ENCODE measurements at regions not wholly inside any gene's neighbourhood (a gene's known extent, or its start where the extent isn't known, plus 50 kb on each side); places are given as distances from the start of the nearest gene placed in this dataset.

DNA sequence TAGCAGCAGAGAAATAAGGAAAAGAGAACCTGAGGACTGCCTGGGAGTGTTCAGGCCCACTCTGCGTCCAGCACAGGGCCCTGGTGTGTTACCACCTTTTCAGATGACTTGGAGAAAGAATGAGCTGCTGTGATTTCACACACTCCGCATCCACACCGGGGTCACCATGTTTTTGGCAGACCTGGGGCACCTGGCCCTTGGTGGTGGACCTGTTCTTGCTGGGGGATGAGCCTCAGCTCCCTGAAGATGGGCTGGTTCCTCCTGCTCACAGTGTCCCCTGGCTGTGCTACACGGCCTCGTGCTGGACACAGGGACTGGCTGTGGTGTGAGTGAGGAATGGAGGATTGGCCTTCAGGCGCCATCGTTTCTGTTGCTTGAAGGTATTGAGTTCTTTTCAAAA is 1381.4 kb downstream of the TBC1D22A start:
- no peak overlapping the region for H3K4me2 ChIP-seq (ENCODE audit: low read depth, low read length, poor library complexity, severe bottlenecking)
- no peaks in the 10 kb centered on the region for H3K79me2 ChIP-seq (ENCODE audit: insufficient read depth, low read length)
- no peak overlapping the region for H3K9ac ChIP-seq (ENCODE audit: low read depth, low read length, poor library complexity, severe bottlenecking)
- H3K27me3 ChIP-seq (ENCODE audit: insufficient read depth, low read length, poor library complexity, severe bottlenecking): no peaks in the 10 kb centered on the region
- no peak overlapping the region for H3K4me3 ChIP-seq (ENCODE audit: low read length, poor library complexity, severe bottlenecking)
- no peaks in the 10 kb centered on the region for H3K36me3 ChIP-seq (ENCODE audit: insufficient read depth, low read length)
- H3F3A ChIP-seq (ENCODE audit: low read depth): no peaks in the 10 kb centered on the region
- H2AFZ ChIP-seq (ENCODE audit: low read length): no peak overlapping the region
- H4K20me1 ChIP-seq (ENCODE audit: insufficient read depth, low read length, poor library complexity, severe bottlenecking): no peaks in the 10 kb centered on the region
- TF ChIP-seq, protein P1, sequence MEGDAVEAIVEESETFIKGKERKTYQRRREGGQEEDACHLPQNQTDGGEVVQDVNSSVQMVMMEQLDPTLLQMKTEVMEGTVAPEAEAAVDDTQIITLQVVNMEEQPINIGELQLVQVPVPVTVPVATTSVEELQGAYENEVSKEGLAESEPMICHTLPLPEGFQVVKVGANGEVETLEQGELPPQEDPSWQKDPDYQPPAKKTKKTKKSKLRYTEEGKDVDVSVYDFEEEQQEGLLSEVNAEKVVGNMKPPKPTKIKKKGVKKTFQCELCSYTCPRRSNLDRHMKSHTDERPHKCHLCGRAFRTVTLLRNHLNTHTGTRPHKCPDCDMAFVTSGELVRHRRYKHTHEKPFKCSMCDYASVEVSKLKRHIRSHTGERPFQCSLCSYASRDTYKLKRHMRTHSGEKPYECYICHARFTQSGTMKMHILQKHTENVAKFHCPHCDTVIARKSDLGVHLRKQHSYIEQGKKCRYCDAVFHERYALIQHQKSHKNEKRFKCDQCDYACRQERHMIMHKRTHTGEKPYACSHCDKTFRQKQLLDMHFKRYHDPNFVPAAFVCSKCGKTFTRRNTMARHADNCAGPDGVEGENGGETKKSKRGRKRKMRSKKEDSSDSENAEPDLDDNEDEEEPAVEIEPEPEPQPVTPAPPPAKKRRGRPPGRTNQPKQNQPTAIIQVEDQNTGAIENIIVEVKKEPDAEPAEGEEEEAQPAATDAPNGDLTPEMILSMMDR (conservative IDR thresholded peaks at IDR 0.05; ENCODE audit: low read length): no peak
- TF ChIP-seq EZH2phosphoT487 (IDR thresholded peaks at IDR 0.05; ENCODE audit: borderline replicate concordance): no peak
- H3K4me1 ChIP-seq (ENCODE audit: insufficient read depth, low read length, poor library complexity, severe bottlenecking): peaks cover 8% of the 10 kb centered on the region
- H3K9me2 ChIP-seq (replicated peaks; ENCODE audit: low read depth, low read length): no peaks in the 10 kb centered on the region
- peaks cover 4% of the 10 kb centered on the region; the same call in 1 of the 2 replicates for H3K9me3 ChIP-seq (ENCODE audit: insufficient read depth, low read depth, low read length)

DNA sequence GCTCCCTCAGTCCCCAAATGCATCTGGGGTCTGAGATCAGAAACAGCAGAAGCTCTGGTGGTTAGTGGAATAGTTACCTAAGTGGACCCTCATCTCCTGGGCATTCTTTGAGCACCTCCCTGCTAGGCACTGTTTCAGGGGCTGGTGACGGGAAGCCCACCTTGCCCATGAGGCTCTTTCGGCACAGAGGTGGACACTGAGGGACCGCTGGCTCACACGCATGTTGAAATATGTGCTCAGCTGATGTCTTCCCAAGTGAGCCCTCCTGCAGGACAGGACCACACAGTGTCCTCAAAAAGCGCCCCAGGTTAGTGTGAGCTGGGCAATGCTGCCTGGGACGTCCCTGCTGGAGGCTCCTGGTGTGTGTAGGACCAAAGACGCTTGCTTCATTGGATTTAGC is 1379.9 kb downstream of the TBC1D22A start:
- no peaks in the 10 kb centered on the region for H3F3A ChIP-seq (ENCODE audit: low read depth)
- H2AFZ ChIP-seq (ENCODE audit: low read length): no peak overlapping the region
- no peaks in the 10 kb centered on the region for H3K36me3 ChIP-seq (ENCODE audit: insufficient read depth, low read length)
- H3K9me2 ChIP-seq (replicated peaks; ENCODE audit: low read depth, low read length): no peaks in the 10 kb centered on the region
- peaks cover 4% of the 10 kb centered on the region; the same call in 1 of the 2 replicates for H3K9me3 ChIP-seq (ENCODE audit: insufficient read depth, low read depth, low read length)
- peaks cover 14% of the 10 kb centered on the region for H3K4me1 ChIP-seq (ENCODE audit: insufficient read depth, low read length, poor library complexity, severe bottlenecking)
- no peak overlapping the region for H3K9ac ChIP-seq (ENCODE audit: low read depth, low read length, poor library complexity, severe bottlenecking)
- H3K4me2 ChIP-seq (ENCODE audit: low read depth, low read length, poor library complexity, severe bottlenecking): no peak overlapping the region
- H4K20me1 ChIP-seq (ENCODE audit: insufficient read depth, low read length, poor library complexity, severe bottlenecking): no peaks in the 10 kb centered on the region
- no peak overlapping the region for H3K4me3 ChIP-seq (ENCODE audit: low read length, poor library complexity, severe bottlenecking)
- no peak for TF ChIP-seq EZH2phosphoT487 (IDR thresholded peaks at IDR 0.05; ENCODE audit: borderline replicate concordance)
- TF ChIP-seq, protein P1 (conservative IDR thresholded peaks at IDR 0.05; ENCODE audit: low read length): no peak
- no peaks in the 10 kb centered on the region for H3K27me3 ChIP-seq (ENCODE audit: insufficient read depth, low read length, poor library complexity, severe bottlenecking)
- H3K79me2 ChIP-seq (ENCODE audit: insufficient read depth, low read length): no peaks in the 10 kb centered on the region

DNA sequence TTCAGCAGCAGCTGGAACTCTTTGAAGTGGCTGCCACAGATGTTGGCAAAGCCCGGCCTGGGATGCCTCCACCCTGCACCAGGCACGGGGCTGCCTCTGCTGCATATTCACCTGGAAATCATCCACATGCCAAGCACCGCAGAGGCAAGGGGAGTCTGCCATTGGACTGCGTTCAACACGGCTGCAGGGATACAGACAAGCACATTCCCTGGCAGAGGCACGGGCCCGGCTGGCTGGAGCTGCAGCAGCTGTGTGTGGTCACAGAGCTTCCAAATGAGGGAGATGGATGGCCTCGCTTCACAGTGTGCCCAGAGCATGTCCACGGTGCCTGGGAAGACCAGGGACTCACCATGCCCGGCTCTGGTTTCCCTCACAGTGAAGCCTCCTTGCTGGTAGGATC is 1378.9 kb downstream of the TBC1D22A start:
- H4K20me1 ChIP-seq (ENCODE audit: insufficient read depth, low read length, poor library complexity, severe bottlenecking): no peaks in the 10 kb centered on the region
- H3K9me2 ChIP-seq (replicated peaks; ENCODE audit: low read depth, low read length): no peaks in the 10 kb centered on the region
- peaks cover 4% of the 10 kb centered on the region; the same call in 1 of the 2 replicates for H3K9me3 ChIP-seq (ENCODE audit: insufficient read depth, low read depth, low read length)
- H3K4me3 ChIP-seq (ENCODE audit: low read length, poor library complexity, severe bottlenecking): no peak overlapping the region
- no peaks in the 10 kb centered on the region for H3K36me3 ChIP-seq (ENCODE audit: insufficient read depth, low read length)
- H3K27me3 ChIP-seq (ENCODE audit: insufficient read depth, low read length, poor library complexity, severe bottlenecking): no peaks in the 10 kb centered on the region
- H3K4me1 ChIP-seq (ENCODE audit: insufficient read depth, low read length, poor library complexity, severe bottlenecking): peaks cover 14% of the 10 kb centered on the region
- TF ChIP-seq, protein P1 (conservative IDR thresholded peaks at IDR 0.05; ENCODE audit: low read length): no peak
- no peak for TF ChIP-seq EZH2phosphoT487 (IDR thresholded peaks at IDR 0.05; ENCODE audit: borderline replicate concordance)
- no peak overlapping the region for H2AFZ ChIP-seq (ENCODE audit: low read length)
- no peaks in the 10 kb centered on the region for H3F3A ChIP-seq (ENCODE audit: low read depth)
- H3K9ac ChIP-seq (ENCODE audit: low read depth, low read length, poor library complexity, severe bottlenecking): no peak overlapping the region
- no peaks in the 10 kb centered on the region for H3K79me2 ChIP-seq (ENCODE audit: insufficient read depth, low read length)
- no peak overlapping the region for H3K4me2 ChIP-seq (ENCODE audit: low read depth, low read length, poor library complexity, severe bottlenecking)
